Stimulated activated naive B cell treated with anti-CD40 and anti-IgM and Interleukin-4, amounts not matched to agents 10 μg/mL and 1 μg/mL and 100 μg/mL, for 72 hours (primary cell): ENCODE measurements at regions not wholly inside any gene's neighbourhood (a gene's known extent, or its start where the extent isn't known, plus 50 kb on each side); places are given as distances from the start of the nearest gene placed in this dataset.
"Not testable (repeated sequence)": the region's sequence is repeated elsewhere in the genome, so short reads cannot be mapped to it uniquely, and the experiment has no call there.

ENCODE experiments used
- ATAC-seq, 2 donors: fragments of 150-1000 bp; cut with Tn5 transposase; replicated peaks; 2 replicates each; pipeline ENCODE4 v1.10.0; 2021; ENCODE audit warnings: moderate library complexity in 1 of 2
- DNase-seq: peaks from one replicate; pipeline ENCODE4 v3.0.0; 2021
- H3K27ac Mint-ChIP-seq: one replicate; pipeline ENCODE4 v1.8.0; 2022; ENCODE audit warnings: mild to moderate bottlenecking, mixed read lengths
- H3K27me3 Mint-ChIP-seq, 2 donors: one replicate each; pipeline ENCODE4 v1.8.0; 2022; ENCODE audit warnings: mixed read lengths in 2 of 2
- H3K36me3 Mint-ChIP-seq, 2 donors: one replicate each; pipeline ENCODE4 v1.8.0; 2022; ENCODE audit warnings: mixed read lengths in 2 of 2, mild to moderate bottlenecking in 1 of 2
- H3K4me1 Mint-ChIP-seq, 2 donors: one replicate each; pipeline ENCODE4 v1.8.0; 2022; ENCODE audit warnings: mixed read lengths in 2 of 2, mild to moderate bottlenecking in 1 of 2
- H3K4me3 Mint-ChIP-seq, 2 donors: one replicate each; pipeline ENCODE4 v1.8.0; 2022; ENCODE audit warnings: mild to moderate bottlenecking in 2 of 2, mixed read lengths in 2 of 2, moderate library complexity in 1 of 2
- H3K9me3 Mint-ChIP-seq, 2 donors: one replicate each; pipeline ENCODE4 v1.8.0; 2022; ENCODE audit warnings: mixed read lengths in 2 of 2, mild to moderate bottlenecking in 1 of 2

- no peaks in the 10 kb centered on the region for H3K36me3 Mint-ChIP-seq
- no peak for DNase-seq
- H3K9me3 Mint-ChIP-seq = peaks cover 0 to 3% of the 10 kb centered on the region in 2 donors
- no peak for ATAC-seq
- no peak overlapping the region for H3K4me3 Mint-ChIP-seq
- H3K27ac Mint-ChIP-seq = no peak overlapping the region
- H3K4me1 Mint-ChIP-seq = peaks cover 12 to 16% of the 10 kb centered on the region in 2 donors
- peaks cover 0 to 8% of the 10 kb centered on the region in 2 donors for H3K27me3 Mint-ChIP-seq
Observed at GRCh38 chr14:56008150-56008549, 110.1 kb upstream of the PELI2 start.

DNA sequence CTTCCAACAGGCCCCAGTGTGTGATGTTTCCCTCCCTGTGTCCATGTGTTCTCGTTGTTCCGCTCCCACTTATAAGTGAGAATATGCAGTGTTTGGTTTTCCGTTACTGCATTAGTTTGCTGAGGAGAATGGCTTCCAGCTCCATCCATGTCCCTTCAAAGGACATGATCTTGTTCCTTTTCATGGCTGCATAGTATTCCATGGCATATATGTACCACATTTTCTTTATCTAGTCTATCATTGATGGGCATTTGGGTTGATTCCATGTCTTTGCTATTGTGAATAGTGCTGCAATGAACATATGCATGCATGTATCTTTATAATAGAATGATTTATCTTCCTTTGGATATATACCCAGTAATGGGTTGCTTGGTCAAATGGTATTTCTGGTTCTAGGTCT lies 109.5 kb upstream of the PELI2 start:
- not testable (repeated sequence) for H3K27me3 Mint-ChIP-seq, DNase-seq, ATAC-seq, H3K36me3 Mint-ChIP-seq, H3K27ac Mint-ChIP-seq, H3K4me3 Mint-ChIP-seq, H3K9me3 Mint-ChIP-seq
- peaks cover 12 to 16% of the 10 kb centered on the region in 2 donors for H3K4me1 Mint-ChIP-seq

GRCh38 chr14:56023661-56024081 lies 94.5 kb upstream of the PELI2 start:
- ATAC-seq (no peak), DNase-seq (no peak)
- Mint-ChIP-seq H3K27ac (no peak overlapping the region), H3K27me3 (peaks cover 0 to 5% of the 10 kb centered on the region in 2 donors), H3K4me1 (no peaks in the 10 kb centered on the region), H3K9me3 (peaks cover 0 to 2% of the 10 kb centered on the region in 2 donors), H3K36me3 (peaks cover 0 to 1% of the 10 kb centered on the region in 2 donors), H3K4me3 (no peak overlapping the region)

DNA sequence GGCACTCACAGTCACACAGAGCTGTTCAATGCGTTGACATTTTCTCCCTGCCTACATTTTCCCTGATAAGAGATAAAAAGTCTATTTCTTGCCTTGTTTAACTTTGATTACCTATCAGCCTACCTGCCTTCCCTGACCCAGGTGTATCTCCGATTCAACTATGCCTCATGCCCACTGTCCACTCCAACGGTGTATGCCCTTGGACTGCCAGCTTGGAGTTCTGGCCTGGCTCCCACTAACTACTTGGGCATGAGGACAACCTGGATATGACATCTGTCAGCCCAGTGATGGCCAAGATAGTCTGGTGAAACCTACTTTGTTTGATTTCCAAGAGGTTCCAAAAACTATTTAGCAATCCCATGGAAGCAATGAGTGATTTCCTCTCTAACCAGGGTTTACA lies 93.0 kb upstream of the PELI2 start:
- H3K27me3 Mint-ChIP-seq = peaks cover 5 to 13% of the 10 kb centered on the region in 2 donors
- no peaks in the 10 kb centered on the region for H3K36me3 Mint-ChIP-seq
- H3K4me1 Mint-ChIP-seq = no peaks in the 10 kb centered on the region
- H3K27ac Mint-ChIP-seq = no peak overlapping the region
- H3K4me3 Mint-ChIP-seq = no peak overlapping the region
- ATAC-seq (no peak), DNase-seq (no peak)
- H3K9me3 Mint-ChIP-seq = peaks cover 0 to 2% of the 10 kb centered on the region in 2 donors

DNA sequence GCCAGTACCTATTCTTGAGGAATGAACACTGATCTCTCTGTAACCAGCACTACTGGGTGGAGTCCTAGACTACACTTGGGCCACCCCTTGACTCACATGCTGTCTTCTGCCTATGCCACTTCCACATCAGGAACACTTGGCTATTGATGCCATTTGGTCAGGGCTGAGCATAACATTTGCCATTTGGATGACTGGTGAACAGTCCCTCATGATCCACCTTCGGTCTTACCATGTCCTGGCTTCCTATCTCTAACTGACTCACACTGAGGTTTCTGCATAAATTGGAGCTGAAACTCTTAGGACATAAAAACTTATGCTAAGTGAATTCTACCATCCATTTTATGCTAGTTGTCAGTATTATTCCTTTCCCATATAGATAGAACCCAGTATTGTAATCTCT lies 91.7 kb upstream of the PELI2 start:
- Mint-ChIP-seq H3K27me3 (peaks cover 11 to 13% of the 10 kb centered on the region in 2 donors), H3K4me1 (no peaks in the 10 kb centered on the region), H3K4me3 (no peak overlapping the region), H3K36me3 (no peaks in the 10 kb centered on the region), H3K9me3 (no peaks in the 10 kb centered on the region), H3K27ac (no peak overlapping the region)
- ATAC-seq (no peak), DNase-seq (no peak)

DNA sequence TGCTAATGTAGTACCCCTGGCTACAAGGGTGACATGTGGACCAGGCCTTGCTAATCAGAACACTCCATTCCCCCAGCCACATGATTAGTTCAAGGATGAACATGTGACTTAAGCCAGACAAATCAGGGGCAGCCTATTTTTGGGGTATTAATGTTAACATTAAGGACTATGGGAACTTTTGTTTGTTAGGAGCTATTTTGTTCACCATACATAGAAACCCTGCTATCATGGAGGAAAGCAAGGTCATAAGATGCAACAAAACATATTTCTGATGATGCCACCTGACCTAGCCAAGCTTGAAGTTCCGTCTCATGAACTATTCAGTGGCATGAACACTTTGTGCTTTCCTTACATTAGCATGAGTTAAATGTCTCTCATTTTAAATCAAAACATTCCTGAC lies 90.8 kb upstream of the PELI2 start:
- Mint-ChIP-seq H3K4me3 (no peak overlapping the region), H3K27me3 (peaks cover 13 to 16% of the 10 kb centered on the region in 2 donors), H3K9me3 (no peaks in the 10 kb centered on the region), H3K4me1 (no peaks in the 10 kb centered on the region), H3K27ac (no peak overlapping the region), H3K36me3 (no peaks in the 10 kb centered on the region)
- DNase-seq (no peak), ATAC-seq (no peak)

GRCh38 chr14:56027916-56028712 lies 90.1 kb upstream of the PELI2 start:
- no peaks in the 10 kb centered on the region for H3K9me3 Mint-ChIP-seq
- no peaks in the 10 kb centered on the region for H3K4me1 Mint-ChIP-seq
- peaks cover 13 to 18% of the 10 kb centered on the region in 2 donors for H3K27me3 Mint-ChIP-seq
- DNase-seq (no peak), ATAC-seq (no peak)
- H3K36me3 Mint-ChIP-seq = no peaks in the 10 kb centered on the region
- no peak overlapping the region for H3K4me3 Mint-ChIP-seq
- H3K27ac Mint-ChIP-seq = no peak overlapping the region

- H3K27me3 Mint-ChIP-seq = peaks cover 15 to 26% of the 10 kb centered on the region in 2 donors
- ATAC-seq (no peak), DNase-seq (no peak)
- H3K27ac Mint-ChIP-seq = no peak overlapping the region
- no peaks in the 10 kb centered on the region for H3K4me1 Mint-ChIP-seq
- no peak overlapping the region for H3K4me3 Mint-ChIP-seq
- H3K36me3 Mint-ChIP-seq = no peaks in the 10 kb centered on the region
- no peaks in the 10 kb centered on the region for H3K9me3 Mint-ChIP-seq
Observed at GRCh38 chr14:56036353-56036752, 81.9 kb upstream of the PELI2 start.

DNA sequence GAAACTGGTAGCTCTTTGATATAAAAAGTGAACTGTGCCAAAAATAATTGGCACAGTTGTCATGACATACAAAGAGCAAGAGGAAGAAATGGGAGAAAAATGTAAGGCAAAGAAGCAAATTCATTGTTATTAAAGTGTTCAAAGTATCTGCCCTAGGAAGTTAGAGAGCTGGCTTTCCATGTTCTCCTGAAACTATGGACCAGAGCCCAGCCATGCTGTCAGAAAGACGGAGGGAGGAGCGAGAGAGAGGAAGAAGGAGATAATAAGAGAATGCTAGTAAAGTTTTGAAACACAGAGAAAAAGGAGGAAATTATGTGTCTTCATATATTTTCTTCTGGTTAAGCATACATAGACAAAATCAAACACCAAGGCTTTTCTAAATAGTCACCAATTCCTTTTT lies 78.1 kb upstream of the PELI2 start:
- Mint-ChIP-seq H3K4me3 (no peak overlapping the region), H3K27ac (no peak overlapping the region), H3K27me3 (peaks cover 15% of the 10 kb centered on the region in 2 donors), H3K4me1 (no peaks in the 10 kb centered on the region), H3K9me3 (no peaks in the 10 kb centered on the region), H3K36me3 (no peaks in the 10 kb centered on the region)
- DNase-seq = no peak
- ATAC-seq = no peak

DNA sequence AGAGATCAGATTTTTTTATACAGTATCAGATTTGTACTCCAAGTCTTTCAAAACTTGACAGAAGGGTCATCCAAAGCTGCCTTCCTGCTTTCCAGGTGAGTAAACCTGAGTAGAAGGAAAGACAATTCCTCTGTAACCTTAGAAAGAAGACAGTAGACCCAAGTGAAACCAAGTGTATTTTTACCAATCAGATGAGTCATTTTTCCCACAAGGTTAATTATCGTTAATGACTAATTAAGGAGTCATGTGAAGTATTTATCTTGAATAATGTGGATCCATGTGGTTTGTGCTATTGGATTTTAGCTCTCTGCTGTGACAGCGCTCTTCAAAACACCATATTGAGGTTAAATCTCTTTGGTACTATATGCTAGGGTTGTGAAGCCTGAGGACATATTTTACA lies 74.0 kb upstream of the PELI2 start:
- no peak overlapping the region for H3K4me3 Mint-ChIP-seq
- no peak overlapping the region for H3K27ac Mint-ChIP-seq
- no peaks in the 10 kb centered on the region for H3K9me3 Mint-ChIP-seq
- H3K4me1 Mint-ChIP-seq = no peaks in the 10 kb centered on the region
- ATAC-seq (no peak), DNase-seq (no peak)
- H3K36me3 Mint-ChIP-seq = no peaks in the 10 kb centered on the region
- H3K27me3 Mint-ChIP-seq = peaks cover 0 to 10% of the 10 kb centered on the region in 2 donors

DNA sequence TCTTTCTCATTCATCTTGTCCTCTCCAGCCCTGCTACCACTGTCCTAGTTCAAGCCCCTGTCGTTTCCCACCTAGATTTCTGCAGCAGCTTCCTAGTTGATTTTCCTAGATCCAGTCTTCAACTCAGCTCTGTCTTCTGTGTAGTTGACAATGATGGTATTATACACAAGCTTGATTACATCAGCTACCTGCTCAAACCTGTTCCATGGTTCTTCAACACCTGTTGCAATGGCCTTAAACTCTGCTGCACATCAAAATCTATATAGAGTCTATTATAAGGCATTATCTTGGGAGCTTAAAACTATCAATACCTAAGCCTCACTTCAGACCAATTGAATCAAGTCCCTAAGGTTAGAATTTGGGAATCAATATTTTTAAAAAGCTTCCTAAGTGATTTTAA lies 71.7 kb upstream of the PELI2 start:
- Mint-ChIP-seq H3K36me3 (no peaks in the 10 kb centered on the region), H3K9me3 (no peaks in the 10 kb centered on the region), H3K27me3 (peaks cover 0 to 6% of the 10 kb centered on the region in 2 donors), H3K4me3 (no peak overlapping the region), H3K4me1 (no peaks in the 10 kb centered on the region), H3K27ac (no peak overlapping the region)
- no peak for ATAC-seq
- no peak for DNase-seq

DNA sequence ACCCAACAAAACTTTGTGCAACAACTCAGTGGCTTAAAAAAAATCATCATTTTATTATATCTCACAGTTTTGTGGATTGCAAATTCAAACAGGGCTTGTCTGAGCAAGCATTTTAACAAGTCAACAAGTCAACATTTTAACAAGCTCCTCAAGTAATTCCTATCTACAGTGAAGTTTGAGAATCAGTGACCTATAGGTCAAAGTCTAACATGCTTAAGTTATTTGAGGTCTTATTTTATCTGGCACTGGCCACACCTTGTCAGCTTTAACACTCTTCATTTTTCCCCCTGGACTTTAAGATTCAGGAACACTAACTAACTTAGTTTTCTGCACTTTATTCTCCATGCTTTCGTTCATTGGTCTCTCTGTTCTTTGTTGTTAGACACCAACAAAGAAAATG lies 71.2 kb upstream of the PELI2 start:
- Mint-ChIP-seq H3K4me1 (no peaks in the 10 kb centered on the region), H3K27me3 (peaks cover 0 to 9% of the 10 kb centered on the region in 2 donors), H3K4me3 (no peak overlapping the region), H3K9me3 (no peaks in the 10 kb centered on the region), H3K27ac (no peak overlapping the region), H3K36me3 (no peaks in the 10 kb centered on the region)
- DNase-seq (no peak), ATAC-seq (no peak)

DNA sequence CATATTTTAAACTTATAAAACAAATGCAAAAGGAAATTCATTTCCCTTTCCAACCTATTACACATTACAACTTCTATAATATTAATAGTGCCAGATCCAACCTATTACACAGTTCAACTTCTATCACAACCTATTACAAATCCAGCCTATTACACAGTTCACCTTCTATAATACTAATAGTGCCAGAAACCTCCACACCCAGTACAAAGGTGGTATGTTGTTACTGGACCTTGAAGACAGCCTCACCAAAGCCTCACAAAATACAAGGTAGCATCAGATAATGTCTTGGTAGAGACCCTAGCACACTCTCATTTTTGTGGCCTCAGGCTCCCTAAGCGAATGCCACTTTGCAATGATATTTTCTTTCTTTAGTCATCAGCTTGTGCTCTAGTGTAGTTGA lies 68.7 kb upstream of the PELI2 start:
- Mint-ChIP-seq H3K36me3 (no peaks in the 10 kb centered on the region), H3K27ac (no peak overlapping the region), H3K4me1 (no peaks in the 10 kb centered on the region), H3K27me3 (peaks cover 9 to 11% of the 10 kb centered on the region in 2 donors), H3K4me3 (no peak overlapping the region), H3K9me3 (no peaks in the 10 kb centered on the region)
- ATAC-seq (no peak), DNase-seq (no peak)

DNA sequence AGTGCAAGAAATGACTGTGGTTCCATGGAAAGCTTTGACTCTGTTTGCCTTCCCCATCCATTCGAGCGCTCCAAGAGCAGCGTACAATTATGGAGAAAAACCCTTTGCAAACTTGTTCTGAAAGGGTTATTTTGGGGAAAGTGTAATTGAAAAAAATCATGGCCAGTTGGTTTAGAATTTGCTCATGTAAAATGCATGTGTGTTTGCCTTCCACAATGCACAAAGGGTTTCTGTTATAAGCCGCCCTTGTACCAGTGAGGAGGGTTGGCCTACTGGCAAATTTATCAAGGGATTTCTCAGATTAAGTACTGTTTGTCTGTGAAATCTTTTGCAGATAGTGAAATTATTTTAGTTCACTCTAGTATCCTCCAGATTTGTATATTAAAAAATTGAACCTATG lies 62.7 kb upstream of the PELI2 start:
- no peaks in the 10 kb centered on the region for H3K4me1 Mint-ChIP-seq
- H3K27me3 Mint-ChIP-seq = peaks cover 13 to 21% of the 10 kb centered on the region in 2 donors
- no peaks in the 10 kb centered on the region for H3K36me3 Mint-ChIP-seq
- DNase-seq = no peak
- no peak overlapping the region for H3K4me3 Mint-ChIP-seq
- H3K27ac Mint-ChIP-seq = no peak overlapping the region
- H3K9me3 Mint-ChIP-seq = no peaks in the 10 kb centered on the region
- ATAC-seq = no peak

GRCh38 chr14:56056031-56056430 lies 62.2 kb upstream of the PELI2 start:
- ATAC-seq (no peak), DNase-seq (no peak)
- Mint-ChIP-seq H3K27me3 (peaks cover 18 to 24% of the 10 kb centered on the region in 2 donors), H3K27ac (no peak overlapping the region), H3K36me3 (no peaks in the 10 kb centered on the region), H3K9me3 (no peaks in the 10 kb centered on the region), H3K4me1 (no peaks in the 10 kb centered on the region), H3K4me3 (no peak overlapping the region)
